22Rv1 (cell line): ENCODE measurements at regions not wholly inside any gene's neighbourhood (a gene's known extent, or its start where the extent isn't known, plus 50 kb on each side); places are given as distances from the start of the nearest gene placed in this dataset.

Source experiments
- ZFX ChIP-seq: fragments of 450-650 bp; IDR thresholded peaks from 2 replicates; pipeline ENCODE4 v1.6.1; 2017; ENCODE audit warnings: antibody characterized with exemption, borderline replicate concordance
- TF ChIP-seq, protein P1 (sequence below): fragments of 450-650 bp; IDR thresholded peaks from 2 replicates; pipeline ENCODE4 v1.5.1; 2017; ENCODE audit warnings: mild to moderate bottlenecking

DNA sequence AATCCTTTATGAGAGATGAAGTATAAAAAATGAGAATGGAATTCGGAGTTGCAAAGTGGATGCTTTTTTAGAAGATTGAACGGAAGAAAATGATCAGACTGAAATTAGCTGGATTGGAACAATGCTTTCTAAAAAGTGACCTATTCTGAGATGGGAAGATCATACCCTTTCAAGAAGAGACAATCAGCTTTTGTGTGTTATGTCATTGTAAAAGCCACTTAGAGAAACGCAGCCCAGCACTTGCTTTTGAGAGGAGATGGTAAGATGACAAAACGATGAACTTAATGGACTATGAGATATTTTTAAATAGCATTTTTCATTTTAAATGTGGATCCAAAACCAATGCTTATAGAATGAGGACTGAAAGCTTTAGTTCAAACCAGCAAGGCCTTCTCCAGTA is 871.4 kb upstream of the KLHL29 start:
- TF ChIP-seq, protein P1, sequence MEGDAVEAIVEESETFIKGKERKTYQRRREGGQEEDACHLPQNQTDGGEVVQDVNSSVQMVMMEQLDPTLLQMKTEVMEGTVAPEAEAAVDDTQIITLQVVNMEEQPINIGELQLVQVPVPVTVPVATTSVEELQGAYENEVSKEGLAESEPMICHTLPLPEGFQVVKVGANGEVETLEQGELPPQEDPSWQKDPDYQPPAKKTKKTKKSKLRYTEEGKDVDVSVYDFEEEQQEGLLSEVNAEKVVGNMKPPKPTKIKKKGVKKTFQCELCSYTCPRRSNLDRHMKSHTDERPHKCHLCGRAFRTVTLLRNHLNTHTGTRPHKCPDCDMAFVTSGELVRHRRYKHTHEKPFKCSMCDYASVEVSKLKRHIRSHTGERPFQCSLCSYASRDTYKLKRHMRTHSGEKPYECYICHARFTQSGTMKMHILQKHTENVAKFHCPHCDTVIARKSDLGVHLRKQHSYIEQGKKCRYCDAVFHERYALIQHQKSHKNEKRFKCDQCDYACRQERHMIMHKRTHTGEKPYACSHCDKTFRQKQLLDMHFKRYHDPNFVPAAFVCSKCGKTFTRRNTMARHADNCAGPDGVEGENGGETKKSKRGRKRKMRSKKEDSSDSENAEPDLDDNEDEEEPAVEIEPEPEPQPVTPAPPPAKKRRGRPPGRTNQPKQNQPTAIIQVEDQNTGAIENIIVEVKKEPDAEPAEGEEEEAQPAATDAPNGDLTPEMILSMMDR, result no peak
- no peak for TF ChIP-seq ZFX
